22Rv1 (cell line): ENCODE measurements at regions not wholly inside any gene's neighbourhood (a gene's known extent, or its start where the extent isn't known, plus 50 kb on each side); places are given as distances from the start of the nearest gene placed in this dataset.

Source experiments
- CTCF ChIP-seq: fragments of 450-650 bp; IDR thresholded peaks from 2 replicates; pipeline ENCODE4 v1.5.1; 2017; ENCODE audit warnings: mild to moderate bottlenecking
- ZFX ChIP-seq: fragments of 450-650 bp; IDR thresholded peaks from 2 replicates; pipeline ENCODE4 v1.6.1; 2017; ENCODE audit warnings: antibody characterized with exemption, borderline replicate concordance

- TF ChIP-seq CTCF (no peak), ZFX (no peak)
Observed at GRCh38 chr14:86989285-86989684, 1003.7 kb downstream of the GALC start.
